ENCODE measurements at regions not wholly inside any gene's neighbourhood (a gene's known extent, or its start where the extent isn't known, plus 50 kb on each side); places are given as distances from the start of the nearest gene placed in this dataset.

GRCh38 chr11:103530257-103530656 lies 421.0 kb downstream of the DYNC2H1 start:
- Mint-ChIP-seq H3K4me1 (ENCODE audit: low read depth) (no peaks in the 10 kb centered on the region), H3K27me3 (ENCODE audit: low read depth) (no peaks in the 10 kb centered on the region), H3K4me3 (no peak overlapping the region), H3K9me3 (ENCODE audit: insufficient read depth) (no peaks in the 10 kb centered on the region), H3K36me3 (ENCODE audit: low read depth) (no peaks in the 10 kb centered on the region), H3K27ac (no peak overlapping the region)
- DNase-seq, result no peak
- POLR2A ChIA-PET, result no interaction called here
- no peak for ATAC-seq
- CTCF ChIA-PET, result no interaction called here

GRCh38 chr11:103532133-103532788 lies 423.0 kb downstream of the DYNC2H1 start:
- DNase-seq (no peak), ATAC-seq (no peak)
- Mint-ChIP-seq H3K36me3 (ENCODE audit: low read depth) (no peaks in the 10 kb centered on the region), H3K27me3 (ENCODE audit: low read depth) (no peaks in the 10 kb centered on the region), H3K27ac (no peak overlapping the region), H3K9me3 (ENCODE audit: insufficient read depth) (no peaks in the 10 kb centered on the region), H3K4me1 (ENCODE audit: low read depth) (no peaks in the 10 kb centered on the region), H3K4me3 (no peak overlapping the region)
- ChIA-PET POLR2A (no interaction called here), CTCF (no interaction called here)

GRCh38 chr11:103534191-103534590 lies 425.0 kb downstream of the DYNC2H1 start:
- no peaks in the 10 kb centered on the region for H3K9me3 Mint-ChIP-seq (ENCODE audit: insufficient read depth)
- ChIA-PET POLR2A (no interaction called here), CTCF (no interaction called here)
- H3K27ac Mint-ChIP-seq, result no peak overlapping the region
- H3K4me3 Mint-ChIP-seq, result no peak overlapping the region
- ATAC-seq (no peak), DNase-seq (no peak)
- H3K4me1 Mint-ChIP-seq (ENCODE audit: low read depth), result no peaks in the 10 kb centered on the region
- H3K27me3 Mint-ChIP-seq (ENCODE audit: low read depth), result no peaks in the 10 kb centered on the region
- H3K36me3 Mint-ChIP-seq (ENCODE audit: low read depth), result no peaks in the 10 kb centered on the region

- no peaks in the 10 kb centered on the region for H3K27me3 Mint-ChIP-seq (ENCODE audit: low read depth)
- H3K27ac Mint-ChIP-seq, result no peak overlapping the region
- no peak overlapping the region for H3K4me3 Mint-ChIP-seq
- ChIA-PET POLR2A (no interaction called here), CTCF (no interaction called here)
- no peak for ATAC-seq
- no peaks in the 10 kb centered on the region for H3K36me3 Mint-ChIP-seq (ENCODE audit: low read depth)
- DNase-seq, result no peak
- no peaks in the 10 kb centered on the region for H3K9me3 Mint-ChIP-seq (ENCODE audit: insufficient read depth)
- H3K4me1 Mint-ChIP-seq (ENCODE audit: low read depth), result no peaks in the 10 kb centered on the region
Observed at GRCh38 chr11:103534959-103535358, 425.7 kb downstream of the DYNC2H1 start.

GRCh38 chr11:103536335-103536722 lies 427.1 kb downstream of the DYNC2H1 start:
- no peak overlapping the region for H3K27ac Mint-ChIP-seq
- ATAC-seq (no peak), DNase-seq (no peak)
- H3K9me3 Mint-ChIP-seq (ENCODE audit: insufficient read depth), result peaks cover 3% of the 10 kb centered on the region
- H3K36me3 Mint-ChIP-seq (ENCODE audit: low read depth), result no peaks in the 10 kb centered on the region
- H3K4me1 Mint-ChIP-seq (ENCODE audit: low read depth), result no peaks in the 10 kb centered on the region
- H3K27me3 Mint-ChIP-seq (ENCODE audit: low read depth), result no peaks in the 10 kb centered on the region
- ChIA-PET POLR2A (no interaction called here), CTCF (no interaction called here)
- H3K4me3 Mint-ChIP-seq, result no peak overlapping the region

GRCh38 chr11:103537904-103538502 lies 428.8 kb downstream of the DYNC2H1 start:
- CTCF ChIA-PET, result no interaction called here
- Mint-ChIP-seq H3K4me3 (no peak overlapping the region), H3K27ac (no peak overlapping the region), H3K9me3 (ENCODE audit: insufficient read depth) (peaks cover 8% of the 10 kb centered on the region), H3K36me3 (ENCODE audit: low read depth) (no peaks in the 10 kb centered on the region), H3K27me3 (ENCODE audit: low read depth) (no peaks in the 10 kb centered on the region), H3K4me1 (ENCODE audit: low read depth) (no peaks in the 10 kb centered on the region)
- DNase-seq (no peak), ATAC-seq (no peak)
- POLR2A ChIA-PET, result no interaction called here

GRCh38 chr11:103539166-103539565 lies 429.9 kb downstream of the DYNC2H1 start:
- DNase-seq (no peak), ATAC-seq (no peak)
- H3K36me3 Mint-ChIP-seq (ENCODE audit: low read depth), result no peaks in the 10 kb centered on the region
- no peaks in the 10 kb centered on the region for H3K4me1 Mint-ChIP-seq (ENCODE audit: low read depth)
- peaks cover 8% of the 10 kb centered on the region for H3K9me3 Mint-ChIP-seq (ENCODE audit: insufficient read depth)
- no peak overlapping the region for H3K4me3 Mint-ChIP-seq
- ChIA-PET POLR2A (no interaction called here), CTCF (no interaction called here)
- H3K27ac Mint-ChIP-seq, result no peak overlapping the region
- H3K27me3 Mint-ChIP-seq (ENCODE audit: low read depth), result no peaks in the 10 kb centered on the region

- H3K9me3 Mint-ChIP-seq (ENCODE audit: insufficient read depth), result peaks cover 8% of the 10 kb centered on the region
- no peak overlapping the region for H3K4me3 Mint-ChIP-seq
- no peak for ATAC-seq
- DNase-seq, result no peak
- POLR2A ChIA-PET, result no interaction called here
- no peaks in the 10 kb centered on the region for H3K36me3 Mint-ChIP-seq (ENCODE audit: low read depth)
- H3K4me1 Mint-ChIP-seq (ENCODE audit: low read depth), result no peaks in the 10 kb centered on the region
- H3K27ac Mint-ChIP-seq, result no peak overlapping the region
- H3K27me3 Mint-ChIP-seq (ENCODE audit: low read depth), result no peaks in the 10 kb centered on the region
- CTCF ChIA-PET, result no interaction called here
Observed at GRCh38 chr11:103541186-103541795, 432.1 kb downstream of the DYNC2H1 start.

- CTCF ChIA-PET, result no interaction called here
- no peaks in the 10 kb centered on the region for H3K27me3 Mint-ChIP-seq (ENCODE audit: low read depth)
- peaks cover 8% of the 10 kb centered on the region for H3K9me3 Mint-ChIP-seq (ENCODE audit: insufficient read depth)
Observed at GRCh38 chr11:103542851-103543250, 433.6 kb downstream of the DYNC2H1 start.

GRCh38 chr11:103543456-103543855 lies 434.2 kb downstream of the DYNC2H1 start:
- Mint-ChIP-seq H3K4me1 (ENCODE audit: low read depth) (no peaks in the 10 kb centered on the region), H3K9me3 (ENCODE audit: insufficient read depth) (peaks cover 8% of the 10 kb centered on the region), H3K4me3 (no peak overlapping the region), H3K36me3 (ENCODE audit: low read depth) (no peaks in the 10 kb centered on the region), H3K27ac (no peak overlapping the region), H3K27me3 (ENCODE audit: low read depth) (no peaks in the 10 kb centered on the region)
- no peak for DNase-seq
- ChIA-PET CTCF (no interaction called here), POLR2A (no interaction called here)
- no peak for ATAC-seq

More at GRCh38 chr11:103542851-103543250, 433.6 kb downstream of the DYNC2H1 start:
- Mint-ChIP-seq H3K36me3 (ENCODE audit: low read depth) (no peaks in the 10 kb centered on the region), H3K4me1 (ENCODE audit: low read depth) (no peaks in the 10 kb centered on the region), H3K4me3 (no peak overlapping the region), H3K27ac (no peak overlapping the region)
- DNase-seq, result no peak
- POLR2A ChIA-PET, result no interaction called here
- no peak for ATAC-seq

GRCh38 chr11:103544874-103545273 lies 435.6 kb downstream of the DYNC2H1 start:
- Mint-ChIP-seq H3K27ac (no peak overlapping the region), H3K36me3 (ENCODE audit: low read depth) (no peaks in the 10 kb centered on the region), H3K9me3 (ENCODE audit: insufficient read depth) (peaks cover 8% of the 10 kb centered on the region), H3K4me3 (no peak overlapping the region), H3K27me3 (ENCODE audit: low read depth) (no peaks in the 10 kb centered on the region), H3K4me1 (ENCODE audit: low read depth) (no peaks in the 10 kb centered on the region)
- ATAC-seq (no peak), DNase-seq (no peak)
- ChIA-PET CTCF (no interaction called here), POLR2A (no interaction called here)

- POLR2A ChIA-PET, result no interaction called here
- no peaks in the 10 kb centered on the region for H3K36me3 Mint-ChIP-seq (ENCODE audit: low read depth)
Observed at GRCh38 chr11:103545551-103545950, 436.3 kb downstream of the DYNC2H1 start.

GRCh38 chr11:103546236-103546635 lies 437.0 kb downstream of the DYNC2H1 start:
- ATAC-seq (no peak), DNase-seq (no peak)
- CTCF ChIA-PET, result no interaction called here
- H3K4me1 Mint-ChIP-seq (ENCODE audit: low read depth), result no peaks in the 10 kb centered on the region
- H3K27me3 Mint-ChIP-seq (ENCODE audit: low read depth), result no peaks in the 10 kb centered on the region
- H3K4me3 Mint-ChIP-seq, result no peak overlapping the region
- H3K27ac Mint-ChIP-seq, result no peak overlapping the region
- peaks cover 6% of the 10 kb centered on the region for H3K9me3 Mint-ChIP-seq (ENCODE audit: insufficient read depth)
- POLR2A ChIA-PET, result no interaction called here
- H3K36me3 Mint-ChIP-seq (ENCODE audit: low read depth), result no peaks in the 10 kb centered on the region

More at GRCh38 chr11:103545551-103545950, 436.3 kb downstream of the DYNC2H1 start:
- H3K4me3 Mint-ChIP-seq, result no peak overlapping the region
- H3K9me3 Mint-ChIP-seq (ENCODE audit: insufficient read depth), result peaks cover 8% of the 10 kb centered on the region
- CTCF ChIA-PET, result no interaction called here
- H3K4me1 Mint-ChIP-seq (ENCODE audit: low read depth), result no peaks in the 10 kb centered on the region
- H3K27ac Mint-ChIP-seq, result no peak overlapping the region
- no peaks in the 10 kb centered on the region for H3K27me3 Mint-ChIP-seq (ENCODE audit: low read depth)
- DNase-seq (no peak), ATAC-seq (no peak)

All from activated CD8-positive, alpha-beta T cell treated with anti-CD3 and anti-CD28 coated beads, Interleukin-2, amount 10 ng/mL, durations not matched to agents 7 days and 5 days (primary cell).